ENCODE measurements at regions not wholly inside any gene's neighbourhood (a gene's known extent, or its start where the extent isn't known, plus 50 kb on each side); places are given as distances from the start of the nearest gene placed in this dataset.

GRCh38 chr6:169851641-169852503 is 100.5 kb downstream of the ERMARD start:
- no peaks in the 10 kb centered on the region for H4K20me1 ChIP-seq (ENCODE audit: low read depth, low read length)
- no peaks in the 10 kb centered on the region for H3K36me3 ChIP-seq (ENCODE audit: low read length)
- no peak overlapping the region for H3K27ac ChIP-seq (ENCODE audit: low read depth, low read length)
- no peaks in the 10 kb centered on the region for H3K9me2 ChIP-seq (replicated peaks; ENCODE audit: insufficient read depth, low read length)
- no peaks in the 10 kb centered on the region for H3K9me3 ChIP-seq (ENCODE audit: insufficient read depth, low read length)
- no peak overlapping the region for H3K4me3 ChIP-seq (ENCODE audit: insufficient read depth, low read length, poor library complexity, severe bottlenecking)
- no peaks in the 10 kb centered on the region for H3K79me2 ChIP-seq (ENCODE audit: insufficient read depth, low read length)
- no peak overlapping the region for H3K9ac ChIP-seq (ENCODE audit: low read length)
- no peak overlapping the region for H2AFZ ChIP-seq (ENCODE audit: low read depth, low read length, severe bottlenecking)
- no peaks in the 10 kb centered on the region for H3K27me3 ChIP-seq (ENCODE audit: low read length)
- no peak overlapping the region for H3K4me2 ChIP-seq (ENCODE audit: low read depth, low read length, poor library complexity, severe bottlenecking)
- no peak for TF ChIP-seq EZH2phosphoT487 (conservative IDR thresholded peaks at IDR 0.05; ENCODE audit: low read length)
- TF ChIP-seq CTCF (IDR thresholded peaks at IDR 0.05; ENCODE audit: insufficient read depth, low read length, poor library complexity, severe bottlenecking): no peak
- no peaks in the 10 kb centered on the region for H3F3A ChIP-seq (ENCODE audit: insufficient read depth)

- TF ChIP-seq EZH2phosphoT487 (conservative IDR thresholded peaks at IDR 0.05; ENCODE audit: low read length) (no peak), CTCF (IDR thresholded peaks at IDR 0.05; ENCODE audit: insufficient read depth, low read length, poor library complexity, severe bottlenecking) (no peak)
- Histone ChIP-seq H3K79me2 (ENCODE audit: insufficient read depth, low read length) (no peaks in the 10 kb centered on the region), H2AFZ (ENCODE audit: low read depth, low read length, severe bottlenecking) (no peak overlapping the region), H3K9me2 (replicated peaks; ENCODE audit: insufficient read depth, low read length) (no peaks in the 10 kb centered on the region), H3K27me3 (ENCODE audit: low read length) (no peaks in the 10 kb centered on the region), H3F3A (ENCODE audit: insufficient read depth) (no peaks in the 10 kb centered on the region), H3K9me3 (ENCODE audit: insufficient read depth, low read length) (no peaks in the 10 kb centered on the region), H3K36me3 (ENCODE audit: low read length) (no peaks in the 10 kb centered on the region), H4K20me1 (ENCODE audit: low read depth, low read length) (no peaks in the 10 kb centered on the region), H3K4me2 (ENCODE audit: low read depth, low read length, poor library complexity, severe bottlenecking) (no peak overlapping the region), H3K4me3 (ENCODE audit: insufficient read depth, low read length, poor library complexity, severe bottlenecking) (no peak overlapping the region), H3K9ac (ENCODE audit: low read length) (no peak overlapping the region), H3K27ac (ENCODE audit: low read depth, low read length) (no peak overlapping the region)
These were observed 99.3 kb downstream of the ERMARD start for GRCh38 chr6:169850746-169851145.

GRCh38 chr6:169850154-169850553 is 98.7 kb downstream of the ERMARD start:
- Histone ChIP-seq H3K27me3 (ENCODE audit: low read length) (no peaks in the 10 kb centered on the region), H3K4me2 (ENCODE audit: low read depth, low read length, poor library complexity, severe bottlenecking) (no peak overlapping the region), H3K27ac (ENCODE audit: low read depth, low read length) (no peak overlapping the region)

More at GRCh38 chr6:169850154-169850553, 98.7 kb downstream of the ERMARD start:
- H4K20me1 ChIP-seq (ENCODE audit: low read depth, low read length): no peaks in the 10 kb centered on the region
- TF ChIP-seq CTCF (IDR thresholded peaks at IDR 0.05; ENCODE audit: insufficient read depth, low read length, poor library complexity, severe bottlenecking): no peak
- TF ChIP-seq EZH2phosphoT487 (conservative IDR thresholded peaks at IDR 0.05; ENCODE audit: low read length): no peak
- no peaks in the 10 kb centered on the region for H3F3A ChIP-seq (ENCODE audit: insufficient read depth)
- H3K9me3 ChIP-seq (ENCODE audit: insufficient read depth, low read length): no peaks in the 10 kb centered on the region
- H3K9ac ChIP-seq (ENCODE audit: low read length): no peak overlapping the region
- H3K4me3 ChIP-seq (ENCODE audit: insufficient read depth, low read length, poor library complexity, severe bottlenecking): no peak overlapping the region
- H3K9me2 ChIP-seq (replicated peaks; ENCODE audit: insufficient read depth, low read length): no peaks in the 10 kb centered on the region
- H2AFZ ChIP-seq (ENCODE audit: low read depth, low read length, severe bottlenecking): no peak overlapping the region
- H3K36me3 ChIP-seq (ENCODE audit: low read length): no peaks in the 10 kb centered on the region
- no peaks in the 10 kb centered on the region for H3K79me2 ChIP-seq (ENCODE audit: insufficient read depth, low read length)

Measured in SU-DHL-6 (cell line).